ENCODE measurements at regions not wholly inside any gene's neighbourhood (a gene's known extent, or its start where the extent isn't known, plus 50 kb on each side); places are given as distances from the start of the nearest gene placed in this dataset.

DNA sequence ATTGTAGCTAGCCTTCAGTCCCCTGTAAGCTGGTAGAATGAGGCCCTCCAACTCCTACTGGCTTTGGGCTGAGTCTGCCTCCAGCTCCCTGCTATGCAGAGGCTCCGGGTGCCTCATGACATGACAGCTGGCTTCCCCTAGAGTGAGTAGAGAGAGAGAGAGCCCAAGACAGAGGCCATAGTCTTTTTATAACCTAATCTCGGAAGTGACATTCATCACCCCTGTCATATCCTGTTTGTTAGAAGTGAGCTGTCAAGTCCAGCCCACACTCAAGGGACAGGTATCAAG lies 53.9 kb upstream of the CTBP2 start:
- H3K27me3 Mint-ChIP-seq (ENCODE audit: unreplicated experiment): no peaks in the 10 kb centered on the region
- no peak for DNase-seq
- H3K4me1 Mint-ChIP-seq (ENCODE audit: low read depth, unreplicated experiment): no peaks in the 10 kb centered on the region
- TF ChIP-seq, protein P1, sequence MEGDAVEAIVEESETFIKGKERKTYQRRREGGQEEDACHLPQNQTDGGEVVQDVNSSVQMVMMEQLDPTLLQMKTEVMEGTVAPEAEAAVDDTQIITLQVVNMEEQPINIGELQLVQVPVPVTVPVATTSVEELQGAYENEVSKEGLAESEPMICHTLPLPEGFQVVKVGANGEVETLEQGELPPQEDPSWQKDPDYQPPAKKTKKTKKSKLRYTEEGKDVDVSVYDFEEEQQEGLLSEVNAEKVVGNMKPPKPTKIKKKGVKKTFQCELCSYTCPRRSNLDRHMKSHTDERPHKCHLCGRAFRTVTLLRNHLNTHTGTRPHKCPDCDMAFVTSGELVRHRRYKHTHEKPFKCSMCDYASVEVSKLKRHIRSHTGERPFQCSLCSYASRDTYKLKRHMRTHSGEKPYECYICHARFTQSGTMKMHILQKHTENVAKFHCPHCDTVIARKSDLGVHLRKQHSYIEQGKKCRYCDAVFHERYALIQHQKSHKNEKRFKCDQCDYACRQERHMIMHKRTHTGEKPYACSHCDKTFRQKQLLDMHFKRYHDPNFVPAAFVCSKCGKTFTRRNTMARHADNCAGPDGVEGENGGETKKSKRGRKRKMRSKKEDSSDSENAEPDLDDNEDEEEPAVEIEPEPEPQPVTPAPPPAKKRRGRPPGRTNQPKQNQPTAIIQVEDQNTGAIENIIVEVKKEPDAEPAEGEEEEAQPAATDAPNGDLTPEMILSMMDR (IDR thresholded peaks at IDR 0.05; ENCODE audit: partially characterized antibody, unreplicated experiment): no peak
- no peaks in the 10 kb centered on the region for H3K9me3 Mint-ChIP-seq (ENCODE audit: unreplicated experiment)
- no peaks in the 10 kb centered on the region for H3K36me3 Mint-ChIP-seq (ENCODE audit: unreplicated experiment)
- H3K4me3 Mint-ChIP-seq (ENCODE audit: unreplicated experiment): no peak overlapping the region
- H3K27ac Mint-ChIP-seq (ENCODE audit: unreplicated experiment): no peak overlapping the region

DNA sequence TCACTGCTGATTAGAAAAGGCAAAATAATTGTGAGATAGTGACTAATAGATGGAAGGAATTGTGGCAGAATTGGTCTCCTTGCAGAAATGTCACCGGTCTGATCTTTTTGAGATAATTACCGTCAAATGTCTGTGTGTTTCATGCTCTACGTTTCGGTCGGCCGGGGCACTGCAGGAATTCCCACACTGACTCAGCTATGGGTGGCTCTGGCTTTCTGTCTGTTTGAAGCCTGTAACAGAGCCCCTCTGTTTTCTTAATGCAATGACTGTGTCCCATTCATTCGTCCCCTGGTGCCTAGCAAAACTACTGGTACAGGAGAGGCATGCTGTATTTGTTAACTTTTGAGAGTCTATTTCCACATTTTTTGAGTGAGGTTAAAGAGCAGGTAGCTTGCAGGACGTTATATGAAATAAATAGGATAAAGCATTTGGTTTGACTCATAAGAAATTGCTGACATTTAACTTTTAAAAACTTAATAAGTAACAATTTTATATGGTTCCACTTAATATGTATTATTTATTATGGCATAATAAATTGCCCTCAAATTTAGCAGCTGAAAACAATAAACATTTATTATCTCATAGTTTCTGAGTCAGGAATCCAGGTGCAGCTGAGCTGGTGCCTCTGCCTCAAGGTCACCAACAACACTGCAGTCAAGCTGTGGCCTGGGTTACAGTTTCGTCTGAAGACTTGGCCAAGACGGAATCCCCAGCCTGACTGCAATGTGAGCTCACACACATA lies 53.3 kb upstream of the CTBP2 start:
- no peak for DNase-seq
- H3K27ac Mint-ChIP-seq (ENCODE audit: unreplicated experiment): no peak overlapping the region

GRCh38 chr10:125212150-125212809 lies 51.9 kb upstream of the CTBP2 start:
- H3K4me1 Mint-ChIP-seq (ENCODE audit: low read depth, unreplicated experiment): no peaks in the 10 kb centered on the region
- no peak overlapping the region for H3K4me3 Mint-ChIP-seq (ENCODE audit: unreplicated experiment)
- H3K27ac Mint-ChIP-seq (ENCODE audit: unreplicated experiment): no peak overlapping the region
- no peaks in the 10 kb centered on the region for H3K36me3 Mint-ChIP-seq (ENCODE audit: unreplicated experiment)
- DNase-seq: no peak
- H3K27me3 Mint-ChIP-seq (ENCODE audit: unreplicated experiment): no peaks in the 10 kb centered on the region
- H3K9me3 Mint-ChIP-seq (ENCODE audit: unreplicated experiment): no peaks in the 10 kb centered on the region
- TF ChIP-seq, protein P1 (IDR thresholded peaks at IDR 0.05; ENCODE audit: partially characterized antibody, unreplicated experiment): no peak

More for the DNA sequence above, 53.3 kb upstream of the CTBP2 start:
- H3K4me1 Mint-ChIP-seq (ENCODE audit: low read depth, unreplicated experiment): no peaks in the 10 kb centered on the region
- TF ChIP-seq, protein P1 (IDR thresholded peaks at IDR 0.05; ENCODE audit: partially characterized antibody, unreplicated experiment): no peak
- H3K9me3 Mint-ChIP-seq (ENCODE audit: unreplicated experiment): no peaks in the 10 kb centered on the region
- no peaks in the 10 kb centered on the region for H3K27me3 Mint-ChIP-seq (ENCODE audit: unreplicated experiment)
- no peak overlapping the region for H3K4me3 Mint-ChIP-seq (ENCODE audit: unreplicated experiment)
- no peaks in the 10 kb centered on the region for H3K36me3 Mint-ChIP-seq (ENCODE audit: unreplicated experiment)

Data from glutamatergic neuron (in vitro differentiated cells).